Adrenal gland (tissue), 5 donors: ENCODE measurements at regions not wholly inside any gene's neighbourhood (a gene's known extent, or its start where the extent isn't known, plus 50 kb on each side); places are given as distances from the start of the nearest gene placed in this dataset.

Experiments used
- CTCF ChIP-seq, 6 experiments: fragments of 450-650 bp in 4 of 6; fragments of 200-600 bp in 2 of 6; sonication (generic) in 1 of 6; IDR thresholded peaks; 1 replicate in 5 of 6; 2 replicates in 1 of 6; pipeline versions ENCODE4 v1.5.1 to v1.8.0; 2016 to 2021; ENCODE audit warnings: antibody characterized with exemption in 6 of 6, mild to moderate bottlenecking in 2 of 6, moderate library complexity in 1 of 6
- POLR2A ChIP-seq, 2 donors: fragments of 450-650 bp; IDR thresholded peaks; one replicate each; pipeline ENCODE4 v1.6.1; 2017; ENCODE audit warnings: antibody characterized with exemption in 2 of 2, mild to moderate bottlenecking in 2 of 2, moderate library complexity in 1 of 2
- donor health status: DM: no; HTN: no; CAD: no.

GRCh38 chr3:194782698-194783404 lies 97.2 kb downstream of the FAM43A start:
- TF ChIP-seq CTCF (IDR thresholded peaks at IDR 0.05): no peak
- no peak for TF ChIP-seq POLR2A (IDR thresholded peaks at IDR 0.05)
